Femur (tissue), 1 donor: ENCODE measurements at regions not wholly inside any gene's neighbourhood (a gene's known extent, or its start where the extent isn't known, plus 50 kb on each side); places are given as distances from the start of the nearest gene placed in this dataset.

Source experiments
- DNase-seq: peaks from one replicate; pipeline ENCODE4 v3.0.0-alpha.2; 2017

DNA sequence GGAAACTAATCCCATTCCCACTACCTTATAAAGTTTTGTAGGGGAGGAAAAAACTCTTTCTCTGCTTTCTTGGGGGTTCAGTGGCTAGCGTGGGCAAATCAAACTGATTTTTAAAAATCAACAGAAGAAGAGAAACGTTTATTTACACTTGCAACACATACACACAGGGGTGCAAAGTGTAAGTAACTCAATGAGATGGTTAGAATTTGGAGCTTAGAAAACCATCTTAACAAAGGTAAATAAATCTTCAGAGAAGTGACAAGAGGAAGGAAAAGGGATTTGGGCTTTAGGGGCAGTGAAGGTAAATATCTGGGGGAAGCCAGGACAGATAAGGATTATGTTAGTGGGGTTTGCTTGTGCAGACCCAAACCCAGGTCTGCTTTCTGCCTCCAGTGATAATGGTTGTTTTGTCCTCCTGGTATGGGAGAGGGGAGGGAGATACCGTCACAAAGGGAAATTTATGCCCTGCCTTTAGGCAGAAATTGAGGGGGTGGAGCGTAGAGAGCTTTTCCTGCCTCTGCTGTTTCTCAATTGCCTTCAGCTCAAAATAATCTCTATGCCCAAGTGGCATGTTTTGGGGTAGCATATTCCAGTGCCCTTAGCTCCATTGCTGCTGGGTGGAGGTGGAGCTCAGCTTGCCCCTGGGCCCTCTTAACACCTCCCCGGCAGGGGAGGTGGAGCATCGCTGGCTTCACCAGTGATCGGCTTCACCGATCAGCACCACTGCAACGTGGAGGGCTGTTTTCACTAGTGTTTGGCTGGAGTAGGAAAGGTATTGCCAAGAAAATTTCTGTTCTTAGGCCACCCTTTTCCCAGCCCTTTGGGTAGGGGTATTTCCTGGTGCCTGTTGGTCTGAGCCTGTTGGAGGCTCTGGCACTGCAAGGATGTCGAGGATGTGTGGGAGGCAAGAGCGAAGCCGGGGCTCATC, 92.2 kb downstream of the TEX51 start:
- DNase-seq = no peak

DNA sequence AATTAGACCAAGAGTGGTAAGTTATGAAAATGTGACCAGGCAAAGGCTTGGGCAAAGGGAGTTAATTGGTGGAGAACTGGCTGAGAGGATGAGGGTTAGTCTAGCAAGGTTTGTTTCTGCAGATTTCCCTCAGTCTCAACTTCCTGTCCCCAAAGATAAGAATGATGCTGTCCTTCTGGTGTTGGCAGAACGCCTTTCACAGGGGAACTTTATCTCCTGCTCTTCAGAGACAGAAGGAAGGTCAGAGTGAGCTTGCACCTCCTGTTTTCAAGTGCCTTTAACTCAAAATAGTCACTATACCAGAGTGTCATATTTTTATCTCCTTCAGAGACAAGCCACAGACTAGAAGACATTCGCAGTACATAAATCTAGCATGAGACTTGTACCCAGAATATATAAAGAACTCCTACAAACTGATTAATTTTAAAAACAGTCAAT, 95.7 kb downstream of the TEX51 start:
- DNase-seq = no peak

DNA sequence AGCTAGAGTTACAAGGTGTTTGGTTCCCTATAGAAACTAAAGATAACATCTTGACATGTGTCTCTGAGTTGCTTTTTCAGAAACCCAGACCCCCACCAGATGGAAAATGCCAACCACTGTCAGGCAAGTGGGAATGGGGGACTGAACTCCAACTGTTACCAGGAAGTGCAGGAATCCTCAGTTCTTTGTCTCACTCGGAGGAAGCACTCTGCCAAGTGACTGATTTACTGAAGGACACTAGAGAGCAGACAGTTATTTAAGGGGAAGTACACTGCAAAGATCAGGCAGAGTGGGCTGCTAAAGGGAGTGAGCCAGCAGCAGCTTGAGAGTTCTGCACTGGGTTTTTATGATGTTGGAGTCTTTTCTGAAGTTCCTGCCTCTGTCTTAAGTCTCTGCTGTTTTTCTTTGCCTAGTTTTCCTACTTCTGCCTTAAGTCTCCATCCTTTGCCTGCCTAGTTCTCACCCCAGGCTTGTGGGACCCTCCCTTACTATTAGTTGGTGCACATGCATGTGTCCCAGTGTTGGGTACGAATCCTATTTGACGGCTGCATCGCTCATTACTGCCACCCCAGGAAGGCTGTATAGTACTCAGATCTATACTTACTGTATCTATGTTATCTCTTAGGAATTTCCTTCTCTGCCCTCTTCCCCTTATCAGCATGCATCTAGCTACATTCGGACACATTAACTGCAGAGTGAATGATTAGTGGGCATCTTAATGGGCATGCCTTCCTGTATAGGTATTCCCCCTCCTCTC, 97.1 kb downstream of the TEX51 start:
- DNase-seq = no peak

DNA sequence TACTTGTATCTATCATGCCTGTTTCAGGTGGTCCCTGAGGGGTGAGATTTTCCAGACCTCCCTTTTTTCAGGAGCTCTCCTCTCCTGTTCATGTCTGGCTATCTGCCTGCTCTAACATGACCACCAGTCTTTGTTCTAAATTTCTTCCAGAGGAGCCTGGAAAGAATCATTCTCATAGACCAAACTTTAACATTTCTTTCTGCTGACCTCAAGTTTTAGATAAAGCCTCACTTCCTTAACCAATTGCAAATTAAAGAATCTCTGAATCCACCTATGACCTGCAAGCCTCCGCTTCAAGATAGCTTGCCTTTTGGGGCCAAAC, 97.6 kb downstream of the TEX51 start:
- no peak for DNase-seq
